ENCODE measurements at regions not wholly inside any gene's neighbourhood (a gene's known extent, or its start where the extent isn't known, plus 50 kb on each side); places are given as distances from the start of the nearest gene placed in this dataset.
"Not testable (repeated sequence)": the region's sequence is repeated elsewhere in the genome, so short reads cannot be mapped to it uniquely, and the experiment has no call there.

- TF ChIP-seq ZFX (IDR thresholded peaks at IDR 0.05) = no peak
- no peak for TF ChIP-seq CTCF (conservative IDR thresholded peaks at IDR 0.05)
Observed at GRCh38 chr21:20031807-20032206, 966.4 kb upstream of the NCAM2 start.

GRCh38 chr21:20040768-20041167 is 957.4 kb upstream of the NCAM2 start:
- TF ChIP-seq CTCF (conservative IDR thresholded peaks at IDR 0.05) (peak; percentile 60), ZFX (IDR thresholded peaks at IDR 0.05) (no peak)
- no peak overlapping the region for H3K27ac ChIP-seq

More at GRCh38 chr21:20031807-20032206, 966.4 kb upstream of the NCAM2 start:
- H3K27ac ChIP-seq = no peak overlapping the region

- no peak overlapping the region for H3K27ac ChIP-seq
- TF ChIP-seq ZFX (IDR thresholded peaks at IDR 0.05) = no peak
- no peak for TF ChIP-seq CTCF (conservative IDR thresholded peaks at IDR 0.05)
Observed at GRCh38 chr21:20045197-20045596, 953.0 kb upstream of the NCAM2 start.

- not testable (repeated sequence) for H3K27ac ChIP-seq
Observed at GRCh38 chr21:20048130-20048837, 949.9 kb upstream of the NCAM2 start.

- H3K27ac ChIP-seq = no peak overlapping the region
- 0 out of 2 replicates have a peak, but pooled peaks have one; percentile 4 for TF ChIP-seq CTCF (conservative IDR thresholded peaks at IDR 0.05)
- no peak for TF ChIP-seq ZFX (IDR thresholded peaks at IDR 0.05)
Observed at GRCh38 chr21:20083336-20083735, 914.9 kb upstream of the NCAM2 start.

- TF ChIP-seq CTCF (conservative IDR thresholded peaks at IDR 0.05) = no peak
- no peak for TF ChIP-seq ZFX (IDR thresholded peaks at IDR 0.05)
- H3K27ac ChIP-seq = no peak overlapping the region
Observed at GRCh38 chr21:20083925-20084324, 914.3 kb upstream of the NCAM2 start.

GRCh38 chr21:20086508-20086907 is 911.7 kb upstream of the NCAM2 start:
- no peak overlapping the region for H3K27ac ChIP-seq
- TF ChIP-seq CTCF (conservative IDR thresholded peaks at IDR 0.05) (no peak), ZFX (IDR thresholded peaks at IDR 0.05) (no peak)

GRCh38 chr21:20106368-20106767 is 891.8 kb upstream of the NCAM2 start:
- H3K27ac ChIP-seq = no peak overlapping the region
- no peak for TF ChIP-seq ZFX (IDR thresholded peaks at IDR 0.05)
